IMR-90 (cell line): ENCODE measurements at regions not wholly inside any gene's neighbourhood (a gene's known extent, or its start where the extent isn't known, plus 50 kb on each side); places are given as distances from the start of the nearest gene placed in this dataset.

ENCODE experiments used
- ATAC-seq: fragments of 200-7000 bp; cut with Tn5 transposase; 2 replicates; pipeline ENCODE4 v1.9.1; 2020; ENCODE audit warnings: low read depth, mild to moderate bottlenecking, moderate library complexity
- BruUV-seq: library from RNA; stranded (reverse); fragments of 400-500 nt; replicated peaks from 2 replicates; lab custom pipeline; 2021; lab: Mats Ljungman, UMichigan
- CTCF ChIA-PET: fragments of 300-600 bp; formaldehyde crosslinking; extraction: SDS; loops from one replicate; lab custom pipeline; 2021; ENCODE audit warnings: antibody characterized with exemption; lab: Yijun Ruan, JAX
- POLR2A ChIA-PET: fragments of 300-600 bp; sonication (Branson Sonifier 250); formaldehyde crosslinking; loops from one replicate; lab custom pipeline; 2022; ENCODE audit warnings: antibody characterized with exemption; ENCODE audit not compliant: unreplicated experiment; lab: Charles Lee
- DNase-seq: peaks from one replicate; pipeline ENCODE4 v3.0.0; 2013
- H2AFZ ChIP-seq: replicated peaks from 2 replicates; pipeline ENCODE3; 2013; ENCODE audit warnings: low read length, mild to moderate bottlenecking; ENCODE audit not compliant: poor library complexity
- H2AK5ac ChIP-seq: 2 replicates; pipeline ENCODE4 v1.6.1; 2013; ENCODE audit warnings: low read depth, low read length, inconsistent platforms
- H2AK9ac ChIP-seq: replicated peaks from 2 replicates; pipeline ENCODE3; 2013; ENCODE audit warnings: mild to moderate bottlenecking, low read depth, low read length, moderate library complexity; ENCODE audit not compliant: poor library complexity
- H2BK120ac ChIP-seq: 2 replicates; pipeline ENCODE4 v1.6.1; 2013; ENCODE audit warnings: low read depth, low read length, inconsistent platforms
- H2BK15ac ChIP-seq: 3 replicates; pipeline ENCODE4 v1.6.1; 2013; ENCODE audit warnings: low read depth, low read length, inconsistent platforms
- H2BK20ac ChIP-seq: 2 replicates; pipeline ENCODE4 v1.6.1; 2013; ENCODE audit warnings: low read depth, mild to moderate bottlenecking, inconsistent platforms, low read length, moderate library complexity
- H2BK5ac ChIP-seq: 2 replicates; pipeline ENCODE4 v1.6.1; 2013; ENCODE audit warnings: mild to moderate bottlenecking, low read depth, low read length, inconsistent platforms; ENCODE audit not compliant: poor library complexity, severe bottlenecking
- H3K14ac ChIP-seq: replicated peaks from 2 replicates; pipeline ENCODE4 v1.6.1; 2013; ENCODE audit warnings: low read depth, low read length, inconsistent platforms
- H3K18ac ChIP-seq: 2 replicates; pipeline ENCODE4 v1.6.1; 2013; ENCODE audit warnings: low read depth, low read length, control low read depth
- H3K23ac ChIP-seq: 2 replicates; pipeline ENCODE4 v1.6.1; 2013; ENCODE audit warnings: low read depth, low read length, inconsistent platforms
- H3K27ac ChIP-seq: 2 replicates; pipeline ENCODE4 v1.5.1; 2013; ENCODE audit warnings: mild to moderate bottlenecking, control low read depth, low read length; ENCODE audit not compliant: insufficient read depth
- H3K27me3 ChIP-seq: 2 replicates; pipeline ENCODE4 v1.6.1; 2013; ENCODE audit warnings: low read length; ENCODE audit not compliant: control insufficient read depth, insufficient read depth
- H3K36me3 ChIP-seq: 2 replicates; pipeline ENCODE4 v1.6.1; 2013; ENCODE audit warnings: low read length, mixed read lengths; ENCODE audit not compliant: control insufficient read depth, insufficient read depth
- H3K4ac ChIP-seq: 2 replicates; pipeline ENCODE4 v1.6.1; 2013; ENCODE audit warnings: low read depth, low read length, inconsistent platforms
- H3K4me1 ChIP-seq: 2 replicates; pipeline ENCODE4 v1.6.1; 2013; ENCODE audit warnings: low read length, mixed read lengths; ENCODE audit not compliant: control insufficient read depth, insufficient read depth
- H3K4me2 ChIP-seq: 2 replicates; pipeline ENCODE4 v1.6.1; 2013; ENCODE audit warnings: low read depth, mild to moderate bottlenecking, control low read depth, low read length, moderate library complexity
- H3K4me3 ChIP-seq: 2 replicates; pipeline ENCODE4 v1.5.1; 2013; ENCODE audit warnings: low read depth, mild to moderate bottlenecking, control low read depth, low read length, moderate library complexity; ENCODE audit not compliant: insufficient read depth
- H3K56ac ChIP-seq: 2 replicates; pipeline ENCODE4 v1.6.1; 2013; ENCODE audit warnings: low read length, inconsistent platforms; ENCODE audit not compliant: insufficient read depth; ENCODE audit errors: extremely low read depth
- H3K79me1 ChIP-seq, 2 experiments: 2 replicates each; pipeline ENCODE4 v1.6.1; 2013; ENCODE audit warnings: low read length in 2 of 2, inconsistent platforms in 1 of 2, low read depth in 1 of 2
- H3K9ac ChIP-seq: 2 replicates; pipeline ENCODE4 v1.6.1; 2013; ENCODE audit warnings: low read depth, low read length, control low read depth
- H3K9me1 ChIP-seq: 2 replicates; pipeline ENCODE4 v1.6.1; 2013; ENCODE audit warnings: low read length, inconsistent platforms; ENCODE audit not compliant: insufficient read depth
- H3K9me3 ChIP-seq: 2 replicates; pipeline ENCODE4 v1.6.1; 2013; ENCODE audit warnings: low read length; ENCODE audit not compliant: control insufficient read depth, insufficient read depth
- H4K20me1 ChIP-seq: 2 replicates; pipeline ENCODE4 v1.6.1; 2013; ENCODE audit warnings: low read length, inconsistent platforms; ENCODE audit not compliant: insufficient read depth
- H4K5ac ChIP-seq: 2 replicates; pipeline ENCODE4 v1.6.1; 2013; ENCODE audit warnings: mild to moderate bottlenecking, low read depth, low read length, control low read depth
- H4K8ac ChIP-seq, 2 experiments: 2 replicates each; pipeline ENCODE4 v1.6.1; 2013; ENCODE audit warnings: low read depth in 2 of 2, low read length in 2 of 2, control low read depth in 1 of 2, inconsistent platforms in 1 of 2
- H4K91ac ChIP-seq: 2 replicates; pipeline ENCODE4 v1.6.1; 2013; ENCODE audit warnings: low read depth, low read length, inconsistent platforms; ENCODE audit not compliant: insufficient read depth
- BHLHE40 ChIP-seq: fragments of 150-350 bp; IDR thresholded peaks from 2 replicates; pipeline ENCODE4 v1.6.1; 2016; ENCODE audit warnings: mild to moderate bottlenecking, low read depth, low read length
- CEBPB ChIP-seq: IDR thresholded peaks from 2 replicates; pipeline ENCODE4 v1.6.1; 2012; ENCODE audit warnings: low read depth, low read length, improper control_type of control experiment
- FOS ChIP-seq: fragments of 150-350 bp; IDR thresholded peaks from 2 replicates; pipeline ENCODE4 v1.6.1; 2016; ENCODE audit warnings: low read depth, low read length
- MAFK ChIP-seq: IDR thresholded peaks from 2 replicates; pipeline ENCODE4 v1.6.1; 2012; ENCODE audit warnings: low read depth, low read length, improper control_type of control experiment
- POLR2A ChIP-seq: IDR thresholded peaks from 2 replicates; pipeline ENCODE4 v1.6.1; 2012; ENCODE audit warnings: mild to moderate bottlenecking, low read depth, low read length
- RAD21 ChIP-seq: IDR thresholded peaks from 2 replicates; pipeline ENCODE4 v1.6.1; 2012; ENCODE audit warnings: low read length, improper control_type of control experiment
- RCOR1 ChIP-seq: IDR thresholded peaks from 2 replicates; pipeline ENCODE4 v1.6.1; 2012; ENCODE audit warnings: mild to moderate bottlenecking, low read length, improper control_type of control experiment; ENCODE audit not compliant: insufficient replicate concordance
- RFX5 ChIP-seq: IDR thresholded peaks from 2 replicates; pipeline ENCODE4 v1.8.0; 2012; ENCODE audit warnings: low read depth, mild to moderate bottlenecking, low read length, moderate library complexity
- SMC3 ChIP-seq: fragments of 150-350 bp; IDR thresholded peaks from 2 replicates; pipeline ENCODE4 v1.6.1; 2016; ENCODE audit warnings: low read depth, mild to moderate bottlenecking, antibody characterized with exemption, low read length, moderate library complexity
- WGBS, 2 experiments: methylation state at CpG; one replicate each; pipeline versions ENCODE4 v1.1.5 to v1.1.7; 2013; ENCODE audit warnings: missing lambda C conversion rate in 2 of 2; ENCODE audit not compliant: insufficient read length in 1 of 2; ENCODE audit errors: extremely low coverage in 2 of 2; 5-methylcytosine and 5-hydroxymethylcytosine counted together
- dilution Hi-C: fragments of 300-500 bp; cut with HindIII; formaldehyde crosslinking; loops from one replicate; pipeline ENCODE4 v1.14.3; 2018; ENCODE audit warnings: low sequenced_read_pairs; ENCODE audit not compliant: unreplicated experiment
- in situ Hi-C: fragments of 300-500 bp; cut with MboI; formaldehyde crosslinking; loops from 3 replicates; pipeline ENCODE4 v1.14.3; 2019; ENCODE audit warnings: low sequenced_read_pairs, inconsistent platforms, mixed read lengths
- intact Hi-C: fragments of 100-400 bp; cut with micrococcal nuclease; formaldehyde crosslinking; loops from 2 replicates; pipeline ENCODE4 v1.10.0; 2022
- TF ChIP-seq, protein P1 (sequence below): conservative IDR thresholded peaks from 2 replicates; pipeline ENCODE4 v1.5.1; 2012; ENCODE audit warnings: mild to moderate bottlenecking, low read depth, low read length, improper control_type of control experiment
- TF ChIP-seq, protein P2 (sequence below): fragments of 150-350 bp; IDR thresholded peaks from 2 replicates; pipeline ENCODE4 v1.6.1; 2016; ENCODE audit warnings: low read depth, mild to moderate bottlenecking, low read length, moderate library complexity, borderline replicate concordance

DNA sequence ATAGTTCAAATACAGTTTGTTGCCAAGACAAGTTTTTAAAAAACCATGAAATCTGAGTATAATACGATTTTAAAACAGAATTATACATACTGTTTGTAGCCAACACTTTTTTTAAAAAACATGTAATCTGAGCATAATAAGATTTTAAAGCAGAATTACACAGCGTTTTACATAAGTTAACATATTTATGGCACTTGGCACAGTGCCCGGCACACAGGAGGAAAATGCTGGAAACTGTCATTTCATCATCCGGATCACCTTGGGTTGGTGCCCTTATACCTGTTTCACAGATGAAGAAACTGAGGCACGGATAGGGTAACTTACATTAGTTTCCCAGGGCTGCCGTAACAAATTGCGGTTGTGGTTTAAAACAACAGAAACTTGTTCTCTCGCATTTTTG is 193.0 kb downstream of the BMP7 start:
- no peaks in the 10 kb centered on the region for H3K27me3 ChIP-seq
- H4K91ac ChIP-seq, result no peak overlapping the region
- no peak overlapping the region for H4K8ac ChIP-seq
- H3K36me3 ChIP-seq, result no peaks in the 10 kb centered on the region
- dilution Hi-C loops, result no loop called here
- no TSS peak for BruUV-seq
- no peak overlapping the region for H3K23ac ChIP-seq
- no peak overlapping the region for H4K5ac ChIP-seq
- H2AFZ ChIP-seq, result no peak overlapping the region
- no peak for DNase-seq
- no peak overlapping the region for H3K9ac ChIP-seq
- H2BK5ac ChIP-seq, result no peak overlapping the region
- WGBS, 2 experiments, result 75% methylated on average over 5 of the region's 8 CpGs; no CpG with 5 or more reads in 1 of the 2 experiments
- no peak overlapping the region for H2AK5ac ChIP-seq
- H4K20me1 ChIP-seq, result no peaks in the 10 kb centered on the region
- H3K56ac ChIP-seq, result no peak overlapping the region
- no peak for TF ChIP-seq MAFK
- no peak for TF ChIP-seq CEBPB
- TF ChIP-seq, protein P1, sequence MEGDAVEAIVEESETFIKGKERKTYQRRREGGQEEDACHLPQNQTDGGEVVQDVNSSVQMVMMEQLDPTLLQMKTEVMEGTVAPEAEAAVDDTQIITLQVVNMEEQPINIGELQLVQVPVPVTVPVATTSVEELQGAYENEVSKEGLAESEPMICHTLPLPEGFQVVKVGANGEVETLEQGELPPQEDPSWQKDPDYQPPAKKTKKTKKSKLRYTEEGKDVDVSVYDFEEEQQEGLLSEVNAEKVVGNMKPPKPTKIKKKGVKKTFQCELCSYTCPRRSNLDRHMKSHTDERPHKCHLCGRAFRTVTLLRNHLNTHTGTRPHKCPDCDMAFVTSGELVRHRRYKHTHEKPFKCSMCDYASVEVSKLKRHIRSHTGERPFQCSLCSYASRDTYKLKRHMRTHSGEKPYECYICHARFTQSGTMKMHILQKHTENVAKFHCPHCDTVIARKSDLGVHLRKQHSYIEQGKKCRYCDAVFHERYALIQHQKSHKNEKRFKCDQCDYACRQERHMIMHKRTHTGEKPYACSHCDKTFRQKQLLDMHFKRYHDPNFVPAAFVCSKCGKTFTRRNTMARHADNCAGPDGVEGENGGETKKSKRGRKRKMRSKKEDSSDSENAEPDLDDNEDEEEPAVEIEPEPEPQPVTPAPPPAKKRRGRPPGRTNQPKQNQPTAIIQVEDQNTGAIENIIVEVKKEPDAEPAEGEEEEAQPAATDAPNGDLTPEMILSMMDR, result no peak
- TF ChIP-seq SMC3, result no peak
- TF ChIP-seq, protein P2, sequence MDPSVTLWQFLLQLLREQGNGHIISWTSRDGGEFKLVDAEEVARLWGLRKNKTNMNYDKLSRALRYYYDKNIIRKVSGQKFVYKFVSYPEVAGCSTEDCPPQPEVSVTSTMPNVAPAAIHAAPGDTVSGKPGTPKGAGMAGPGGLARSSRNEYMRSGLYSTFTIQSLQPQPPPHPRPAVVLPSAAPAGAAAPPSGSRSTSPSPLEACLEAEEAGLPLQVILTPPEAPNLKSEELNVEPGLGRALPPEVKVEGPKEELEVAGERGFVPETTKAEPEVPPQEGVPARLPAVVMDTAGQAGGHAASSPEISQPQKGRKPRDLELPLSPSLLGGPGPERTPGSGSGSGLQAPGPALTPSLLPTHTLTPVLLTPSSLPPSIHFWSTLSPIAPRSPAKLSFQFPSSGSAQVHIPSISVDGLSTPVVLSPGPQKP, result no peak
- TF ChIP-seq FOS, result no peak
- no peak for TF ChIP-seq RFX5
- no peak for TF ChIP-seq RAD21
- no peak for TF ChIP-seq POLR2A
- TF ChIP-seq RCOR1, result no peak
- no peak for TF ChIP-seq BHLHE40
- ATAC-seq, result no peak
- no peak overlapping the region for H3K4me3 ChIP-seq
- no peaks in the 10 kb centered on the region for H3K9me1 ChIP-seq
- H2BK20ac ChIP-seq, result no peak overlapping the region
- H3K14ac ChIP-seq, result no peak overlapping the region
- H2AK9ac ChIP-seq, result no peak overlapping the region
- in situ Hi-C loops, result no loop called here
- H3K4ac ChIP-seq, result no peak overlapping the region
- no peaks in the 10 kb centered on the region for H3K79me1 ChIP-seq
- no peak overlapping the region for H3K18ac ChIP-seq
- no peak overlapping the region for H2BK15ac ChIP-seq
- H3K4me1 ChIP-seq, result no peaks in the 10 kb centered on the region
- no peak overlapping the region for H3K27ac ChIP-seq
- no peak overlapping the region for H2BK120ac ChIP-seq
- peaks cover 5% of the 10 kb centered on the region; the same call in 1 of the 2 replicates for H3K9me3 ChIP-seq
- ChIA-PET CTCF (no interaction called here), POLR2A (no interaction called here)
- intact Hi-C loops, result no loop called here
- H3K4me2 ChIP-seq, result no peak overlapping the region
